ENCODE measurements at regions not wholly inside any gene's neighbourhood (a gene's known extent, or its start where the extent isn't known, plus 50 kb on each side); places are given as distances from the start of the nearest gene placed in this dataset.

DNA sequence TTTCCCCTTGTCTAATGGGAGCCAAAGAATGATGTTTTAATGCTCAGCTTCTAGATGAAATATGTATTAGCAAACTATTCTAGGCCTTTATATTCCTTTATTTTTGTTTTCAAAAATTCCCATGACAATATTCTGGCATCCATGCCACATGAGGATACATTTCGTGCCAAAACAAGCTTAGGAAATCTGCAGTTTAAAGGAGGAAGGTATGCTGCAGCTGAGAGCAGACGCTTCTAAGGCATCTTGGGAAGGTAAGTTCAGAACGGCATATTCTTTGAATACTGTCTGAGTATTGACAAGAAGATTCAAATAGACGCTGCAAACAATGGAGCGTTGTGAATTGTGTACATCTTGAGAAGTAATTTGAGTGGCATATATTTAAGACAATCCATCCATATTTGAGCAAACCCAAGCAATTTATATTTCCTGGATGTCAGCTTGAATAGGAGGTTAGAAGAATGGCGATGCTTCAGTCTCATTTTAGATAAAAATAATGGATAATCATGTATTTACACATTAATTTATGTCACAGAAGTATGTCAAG lies 158.6 kb downstream of the RAP2B start:
- Histone ChIP-seq H3K36me3 (ENCODE audit: control insufficient read depth, low read length) (no peaks in the 10 kb centered on the region), H3K9me2 (replicated peaks; ENCODE audit: control insufficient read depth, low read length) (no peaks in the 10 kb centered on the region), H3K79me2 (ENCODE audit: control insufficient read depth, low read length) (no peaks in the 10 kb centered on the region), H3K9me3 (ENCODE audit: control insufficient read depth, insufficient read depth, low read length) (no peaks in the 10 kb centered on the region), H3K4me1 (ENCODE audit: control insufficient read depth, low read length) (no peaks in the 10 kb centered on the region), H3K4me3 (ENCODE audit: low read length) (no peak overlapping the region), H3K27ac (ENCODE audit: low read depth, low read length) (no peak overlapping the region), H3F3A (ENCODE audit: control insufficient read depth, insufficient read depth) (no peaks in the 10 kb centered on the region), H3K27me3 (ENCODE audit: control insufficient read depth, low read length) (no peaks in the 10 kb centered on the region), H4K20me1 (ENCODE audit: control insufficient read depth, insufficient read depth, low read depth, low read length) (no peaks in the 10 kb centered on the region), H3K4me2 (ENCODE audit: low read length) (no peak overlapping the region)
- TF ChIP-seq, protein P1, sequence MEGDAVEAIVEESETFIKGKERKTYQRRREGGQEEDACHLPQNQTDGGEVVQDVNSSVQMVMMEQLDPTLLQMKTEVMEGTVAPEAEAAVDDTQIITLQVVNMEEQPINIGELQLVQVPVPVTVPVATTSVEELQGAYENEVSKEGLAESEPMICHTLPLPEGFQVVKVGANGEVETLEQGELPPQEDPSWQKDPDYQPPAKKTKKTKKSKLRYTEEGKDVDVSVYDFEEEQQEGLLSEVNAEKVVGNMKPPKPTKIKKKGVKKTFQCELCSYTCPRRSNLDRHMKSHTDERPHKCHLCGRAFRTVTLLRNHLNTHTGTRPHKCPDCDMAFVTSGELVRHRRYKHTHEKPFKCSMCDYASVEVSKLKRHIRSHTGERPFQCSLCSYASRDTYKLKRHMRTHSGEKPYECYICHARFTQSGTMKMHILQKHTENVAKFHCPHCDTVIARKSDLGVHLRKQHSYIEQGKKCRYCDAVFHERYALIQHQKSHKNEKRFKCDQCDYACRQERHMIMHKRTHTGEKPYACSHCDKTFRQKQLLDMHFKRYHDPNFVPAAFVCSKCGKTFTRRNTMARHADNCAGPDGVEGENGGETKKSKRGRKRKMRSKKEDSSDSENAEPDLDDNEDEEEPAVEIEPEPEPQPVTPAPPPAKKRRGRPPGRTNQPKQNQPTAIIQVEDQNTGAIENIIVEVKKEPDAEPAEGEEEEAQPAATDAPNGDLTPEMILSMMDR (IDR thresholded peaks at IDR 0.05; ENCODE audit: low read depth, low read length, poor library complexity, severe bottlenecking) = no peak
- TF ChIP-seq EZH2phosphoT487 (IDR thresholded peaks at IDR 0.05; ENCODE audit: borderline replicate concordance, low read length) = no peak

DNA sequence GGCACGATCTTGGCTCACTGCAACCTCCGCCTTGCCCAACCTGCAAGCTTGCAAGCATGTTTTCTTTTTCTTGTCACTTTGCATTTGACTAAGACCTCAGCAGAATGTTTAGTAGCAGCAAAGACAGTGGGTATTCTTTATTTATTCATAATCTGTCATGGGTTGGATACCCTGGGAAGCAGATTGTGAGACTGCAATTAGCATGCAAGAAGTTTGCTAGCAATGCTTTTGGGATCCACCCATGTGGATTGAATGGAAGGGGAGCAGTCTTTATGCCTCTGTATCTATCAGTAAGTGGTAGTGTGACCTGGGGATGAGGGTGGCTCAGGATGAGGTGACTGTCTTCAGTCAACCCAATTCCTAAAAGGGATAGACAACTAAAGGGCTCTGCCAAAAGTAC lies 166.7 kb downstream of the RAP2B start:
- TF ChIP-seq, protein P1 (IDR thresholded peaks at IDR 0.05; ENCODE audit: low read depth, low read length, poor library complexity, severe bottlenecking) = no peak
- TF ChIP-seq EZH2phosphoT487 (IDR thresholded peaks at IDR 0.05; ENCODE audit: borderline replicate concordance, low read length) = no peak
- no peak overlapping the region for H3K27ac ChIP-seq (ENCODE audit: low read depth, low read length)

DNA sequence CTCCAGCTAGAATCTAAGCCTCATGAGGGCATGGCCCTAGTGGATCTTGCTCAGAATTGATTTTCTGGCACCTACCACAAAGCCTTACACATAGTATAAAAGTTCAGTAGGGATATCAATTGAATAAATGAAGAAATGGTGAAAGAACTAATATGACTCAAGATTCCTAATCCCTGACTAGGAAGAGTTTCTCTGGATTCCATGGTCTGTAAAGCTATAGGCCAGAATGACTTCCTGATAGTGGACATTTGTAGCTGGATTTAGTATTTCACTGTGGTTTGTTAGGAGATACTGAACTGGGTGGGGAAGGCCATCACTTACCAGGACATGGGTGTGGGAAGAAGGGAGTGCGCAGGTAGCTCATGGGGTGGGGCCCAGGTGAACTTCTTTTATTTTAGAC lies 168.9 kb downstream of the RAP2B start:
- TF ChIP-seq EZH2phosphoT487 (IDR thresholded peaks at IDR 0.05; ENCODE audit: borderline replicate concordance, low read length) = no peak
- TF ChIP-seq, protein P1 (IDR thresholded peaks at IDR 0.05; ENCODE audit: low read depth, low read length, poor library complexity, severe bottlenecking) = no peak
- H3K36me3 ChIP-seq (ENCODE audit: control insufficient read depth, low read length) = no peaks in the 10 kb centered on the region
- no peaks in the 10 kb centered on the region for H3K27me3 ChIP-seq (ENCODE audit: control insufficient read depth, low read length)
- H3F3A ChIP-seq (ENCODE audit: control insufficient read depth, insufficient read depth) = no peaks in the 10 kb centered on the region
- H3K27ac ChIP-seq (ENCODE audit: low read depth, low read length) = no peak overlapping the region
- H3K4me1 ChIP-seq (ENCODE audit: control insufficient read depth, low read length) = no peaks in the 10 kb centered on the region
- H4K20me1 ChIP-seq (ENCODE audit: control insufficient read depth, insufficient read depth, low read depth, low read length) = no peaks in the 10 kb centered on the region
- no peaks in the 10 kb centered on the region for H3K9me3 ChIP-seq (ENCODE audit: control insufficient read depth, insufficient read depth, low read length)
- no peaks in the 10 kb centered on the region for H3K79me2 ChIP-seq (ENCODE audit: control insufficient read depth, low read length)
- H3K9me2 ChIP-seq (replicated peaks; ENCODE audit: control insufficient read depth, low read length) = no peaks in the 10 kb centered on the region
- H3K4me3 ChIP-seq (ENCODE audit: low read length) = no peak overlapping the region
- no peak overlapping the region for H3K4me2 ChIP-seq (ENCODE audit: low read length)

More for the DNA sequence above, 166.7 kb downstream of the RAP2B start:
- Histone ChIP-seq H3K27me3 (ENCODE audit: control insufficient read depth, low read length) (no peaks in the 10 kb centered on the region), H3K4me2 (ENCODE audit: low read length) (no peak overlapping the region), H3K4me1 (ENCODE audit: control insufficient read depth, low read length) (no peaks in the 10 kb centered on the region), H3F3A (ENCODE audit: control insufficient read depth, insufficient read depth) (no peaks in the 10 kb centered on the region), H4K20me1 (ENCODE audit: control insufficient read depth, insufficient read depth, low read depth, low read length) (no peaks in the 10 kb centered on the region), H3K36me3 (ENCODE audit: control insufficient read depth, low read length) (no peaks in the 10 kb centered on the region), H3K4me3 (ENCODE audit: low read length) (no peak overlapping the region), H3K9me2 (replicated peaks; ENCODE audit: control insufficient read depth, low read length) (no peaks in the 10 kb centered on the region), H3K79me2 (ENCODE audit: control insufficient read depth, low read length) (no peaks in the 10 kb centered on the region), H3K9me3 (ENCODE audit: control insufficient read depth, insufficient read depth, low read length) (no peaks in the 10 kb centered on the region)
